Endodermal cell (in vitro differentiated cells): ENCODE measurements at regions not wholly inside any gene's neighbourhood (a gene's known extent, or its start where the extent isn't known, plus 50 kb on each side); places are given as distances from the start of the nearest gene placed in this dataset.
"Not testable (repeated sequence)": the region's sequence is repeated elsewhere in the genome, so short reads cannot be mapped to it uniquely, and the experiment has no call there.

ENCODE experiments used
- DNase-seq: peaks from one replicate; pipeline ENCODE4 v3.0.0-alpha.2; 2017
- H3K27ac ChIP-seq: 2 replicates; pipeline ENCODE4 v1.5.1; 2013; ENCODE audit warnings: mild to moderate bottlenecking, low read depth, low read length, moderate library complexity
- H3K27me3 ChIP-seq: 2 replicates; pipeline ENCODE4 v1.6.1; 2013; ENCODE audit warnings: mild to moderate bottlenecking, low read length, moderate library complexity; ENCODE audit not compliant: insufficient read depth, control insufficient read depth, poor library complexity, severe bottlenecking
- H3K36me3 ChIP-seq: 2 replicates; pipeline ENCODE4 v1.7.0; 2013; ENCODE audit warnings: mild to moderate bottlenecking, low read length, moderate library complexity; ENCODE audit not compliant: control insufficient read depth, insufficient read depth
- H3K4me1 ChIP-seq: one replicate; pipeline ENCODE4 v1.7.0; 2013; ENCODE audit warnings: low read length; ENCODE audit not compliant: control insufficient read depth, insufficient read depth
- H3K4me3 ChIP-seq: 2 replicates; pipeline ENCODE4 v1.5.1; 2013; ENCODE audit warnings: mild to moderate bottlenecking, low read length, moderate library complexity
- H3K9ac ChIP-seq: 2 replicates; pipeline ENCODE4 v1.6.1; 2013; ENCODE audit warnings: mild to moderate bottlenecking, low read length, moderate library complexity; ENCODE audit not compliant: poor library complexity, severe bottlenecking; ENCODE audit errors: extremely low read depth
- H3K9me3 ChIP-seq: 2 replicates; pipeline ENCODE4 v1.6.1; 2013; ENCODE audit warnings: mild to moderate bottlenecking, low read length, moderate library complexity; ENCODE audit not compliant: control insufficient read depth
- H3K27ac Mint-ChIP-seq: 2 replicates; pipeline ENCODE4 v1.8.0; 2020; ENCODE audit warnings: mixed read lengths
- H3K27me3 Mint-ChIP-seq: 2 replicates; pipeline ENCODE4 v1.8.0; 2021; ENCODE audit warnings: mild to moderate bottlenecking, mixed read lengths; ENCODE audit not compliant: insufficient read depth
- H3K36me3 Mint-ChIP-seq: 2 replicates; pipeline ENCODE4 v1.8.0; 2020; ENCODE audit warnings: low read depth, mixed read lengths
- H3K4me1 Mint-ChIP-seq: 2 replicates; pipeline ENCODE4 v1.8.0; 2020; ENCODE audit warnings: mixed read lengths
- H3K4me3 Mint-ChIP-seq: 2 replicates; pipeline ENCODE4 v1.8.0; 2020; ENCODE audit warnings: mild to moderate bottlenecking, moderate library complexity, mixed read lengths
- H3K9me3 Mint-ChIP-seq: 2 replicates; pipeline ENCODE4 v1.8.0; 2020; ENCODE audit warnings: mild to moderate bottlenecking, mixed read lengths
- CTCF ChIP-seq: fragments of 200-600 bp; sonication (generic); conservative IDR thresholded peaks from 2 replicates; pipeline ENCODE4 v1.5.0; 2021; ENCODE audit warnings: antibody characterized with exemption, mild to moderate bottlenecking
- WGBS, 2 experiments: methylation state at CpG; one replicate each; pipeline versions ENCODE4 v1.1.5 to v1.1.7; 2013; ENCODE audit warnings: missing lambda C conversion rate in 2 of 2, mixed read lengths in 1 of 2; ENCODE audit not compliant: insufficient coverage in 1 of 2, insufficient read length in 1 of 2; 5-methylcytosine and 5-hydroxymethylcytosine counted together

- H3K4me3 ChIP-seq, H3K4me1 ChIP-seq, H3K9me3 ChIP-seq, H3K27me3 ChIP-seq, DNase-seq, H3K27me3 Mint-ChIP-seq, H3K27ac Mint-ChIP-seq, H3K36me3 ChIP-seq, H3K4me1 Mint-ChIP-seq, H3K9me3 Mint-ChIP-seq, H3K36me3 Mint-ChIP-seq, H3K4me3 Mint-ChIP-seq, H3K27ac ChIP-seq, H3K9ac ChIP-seq: not testable (repeated sequence)
- WGBS, 2 experiments: 89 to 100% methylated on average over 7 to 24 of the region's 24 CpGs
These were observed 78.1 kb upstream of the ZNF337 start for GRCh38 chr20:25774711-25775110.

- not testable (repeated sequence) for H3K27ac Mint-ChIP-seq, H3K27me3 Mint-ChIP-seq, H3K27ac ChIP-seq, H3K9ac ChIP-seq, H3K4me3 ChIP-seq, H3K36me3 Mint-ChIP-seq, H3K4me1 ChIP-seq, H3K36me3 ChIP-seq, H3K9me3 ChIP-seq, H3K9me3 Mint-ChIP-seq, H3K4me3 Mint-ChIP-seq, DNase-seq, H3K27me3 ChIP-seq, H3K4me1 Mint-ChIP-seq
- WGBS, 2 experiments: 60 to 94% methylated on average over 1 to 13 of the region's 18 CpGs
These were observed 77.5 kb upstream of the ZNF337 start for GRCh38 chr20:25774203-25774602.

GRCh38 chr20:25772437-25772836 lies 75.8 kb upstream of the ZNF337 start:
- not testable (repeated sequence) for H3K9ac ChIP-seq, H3K4me1 ChIP-seq, H3K9me3 Mint-ChIP-seq, H3K4me3 ChIP-seq, H3K36me3 ChIP-seq, DNase-seq, H3K4me1 Mint-ChIP-seq, H3K27ac Mint-ChIP-seq, H3K27ac ChIP-seq, H3K36me3 Mint-ChIP-seq, H3K27me3 Mint-ChIP-seq, H3K4me3 Mint-ChIP-seq, H3K27me3 ChIP-seq, H3K9me3 ChIP-seq
- 85 to 92% methylated on average over 2 to 3 of the region's 3 CpGs for WGBS, 2 experiments

- H3K27me3 Mint-ChIP-seq, H3K9me3 Mint-ChIP-seq, H3K9ac ChIP-seq, H3K36me3 ChIP-seq, H3K27me3 ChIP-seq, H3K27ac Mint-ChIP-seq, H3K36me3 Mint-ChIP-seq, H3K4me3 Mint-ChIP-seq, DNase-seq, H3K4me1 ChIP-seq, H3K4me1 Mint-ChIP-seq, H3K4me3 ChIP-seq, H3K27ac ChIP-seq, H3K9me3 ChIP-seq: not testable (repeated sequence)
- WGBS, 2 experiments: no CpG with 5 or more reads among the region's 1 CpG
These were observed 75.2 kb upstream of the ZNF337 start for GRCh38 chr20:25771818-25772217.

GRCh38 chr20:25761596-25761995 lies 64.9 kb upstream of the ZNF337 start:
- Histone ChIP-seq H3K9ac (no peak overlapping the region), H3K9me3 (no peaks in the 10 kb centered on the region), H3K4me3 (no peak overlapping the region), H3K27me3 (no peaks in the 10 kb centered on the region), H3K36me3 (no peaks in the 10 kb centered on the region), H3K27ac (no peak overlapping the region), H3K4me1 (no peaks in the 10 kb centered on the region)
- Mint-ChIP-seq H3K4me1 (no peaks in the 10 kb centered on the region), H3K4me3 (no peak overlapping the region), H3K36me3 (no peaks in the 10 kb centered on the region), H3K27ac (no peak overlapping the region), H3K27me3 (no peaks in the 10 kb centered on the region), H3K9me3 (no peaks in the 10 kb centered on the region)
- no peak for TF ChIP-seq CTCF
- DNase-seq: no peak

- not testable (repeated sequence) for H3K27ac Mint-ChIP-seq, H3K9me3 Mint-ChIP-seq, H3K36me3 Mint-ChIP-seq, H3K27ac ChIP-seq, H3K36me3 ChIP-seq, DNase-seq, H3K27me3 Mint-ChIP-seq, H3K4me1 ChIP-seq, H3K4me1 Mint-ChIP-seq, H3K9ac ChIP-seq, H3K4me3 Mint-ChIP-seq, H3K27me3 ChIP-seq, H3K9me3 ChIP-seq, H3K4me3 ChIP-seq
- 84 to 89% methylated on average over 1 to 2 of the region's 2 CpGs for WGBS, 2 experiments
These were observed 64.4 kb upstream of the ZNF337 start for GRCh38 chr20:25761046-25761445.
